Osteocyte (in vitro differentiated cells): ENCODE measurements at regions not wholly inside any gene's neighbourhood (a gene's known extent, or its start where the extent isn't known, plus 50 kb on each side); places are given as distances from the start of the nearest gene placed in this dataset.

Source experiments
- DNase-seq: peaks from one replicate; pipeline ENCODE4 v3.0.0; 2021; ENCODE audit warnings: mixed read lengths; ENCODE audit not compliant: unreplicated experiment; ENCODE audit errors: extremely low spot score
- H3K27ac Mint-ChIP-seq: one replicate; pipeline ENCODE4 v1.8.0; 2021; ENCODE audit warnings: mild to moderate bottlenecking, mixed read lengths; ENCODE audit not compliant: unreplicated experiment
- H3K27me3 Mint-ChIP-seq: one replicate; pipeline ENCODE4 v1.8.0; 2021; ENCODE audit warnings: mixed read lengths; ENCODE audit not compliant: unreplicated experiment
- H3K36me3 Mint-ChIP-seq: one replicate; pipeline ENCODE4 v1.8.0; 2021; ENCODE audit warnings: mixed read lengths; ENCODE audit not compliant: unreplicated experiment
- H3K4me1 Mint-ChIP-seq: one replicate; pipeline ENCODE4 v1.8.0; 2021; ENCODE audit warnings: mixed read lengths; ENCODE audit not compliant: unreplicated experiment
- H3K4me3 Mint-ChIP-seq: one replicate; pipeline ENCODE4 v1.8.0; 2021; ENCODE audit warnings: mild to moderate bottlenecking, moderate library complexity, mixed read lengths; ENCODE audit not compliant: unreplicated experiment
- H3K9me3 Mint-ChIP-seq: one replicate; pipeline ENCODE4 v1.8.0; 2021; ENCODE audit warnings: mixed read lengths; ENCODE audit not compliant: unreplicated experiment
- CTCF ChIP-seq: fragments of 200-600 bp; sonication (generic); IDR thresholded peaks from 2 replicates; pipeline ENCODE4 v1.5.0; 2021; ENCODE audit warnings: antibody characterized with exemption, mild to moderate bottlenecking, moderate library complexity

- Mint-ChIP-seq H3K27me3 (peaks cover 11% of the 10 kb centered on the region), H3K9me3 (no peaks in the 10 kb centered on the region), H3K4me1 (no peaks in the 10 kb centered on the region), H3K27ac (no peak overlapping the region), H3K4me3 (no peak overlapping the region), H3K36me3 (no peaks in the 10 kb centered on the region)
- no peak for DNase-seq
- no peak for TF ChIP-seq CTCF
Measured at GRCh38 chr12:98260276-98260675, 255.1 kb upstream of the TMPO start.

DNA sequence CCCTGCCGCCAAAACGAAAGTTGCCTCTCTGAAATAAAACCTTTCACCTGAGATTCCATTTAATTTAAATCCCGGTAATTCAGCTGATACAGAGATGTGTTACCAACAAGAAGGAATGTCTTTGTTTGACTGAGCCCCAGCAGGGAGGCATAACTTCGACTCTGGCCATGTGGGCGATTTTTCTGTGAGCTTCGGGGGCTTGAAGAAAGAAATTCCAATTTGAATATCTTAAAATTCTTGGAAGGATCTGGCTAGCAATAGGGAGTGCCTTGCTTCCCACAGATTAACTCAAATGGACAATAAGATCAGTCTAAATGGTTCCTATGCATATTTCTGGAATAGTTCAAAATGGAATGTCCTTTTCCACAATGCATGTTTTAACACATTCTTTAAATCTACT, 252.5 kb upstream of the TMPO start:
- Mint-ChIP-seq H3K27ac (no peak overlapping the region), H3K9me3 (no peaks in the 10 kb centered on the region), H3K27me3 (peaks cover 12% of the 10 kb centered on the region), H3K36me3 (no peaks in the 10 kb centered on the region), H3K4me3 (no peak overlapping the region), H3K4me1 (no peaks in the 10 kb centered on the region)
- no peak for TF ChIP-seq CTCF
- no peak for DNase-seq

DNA sequence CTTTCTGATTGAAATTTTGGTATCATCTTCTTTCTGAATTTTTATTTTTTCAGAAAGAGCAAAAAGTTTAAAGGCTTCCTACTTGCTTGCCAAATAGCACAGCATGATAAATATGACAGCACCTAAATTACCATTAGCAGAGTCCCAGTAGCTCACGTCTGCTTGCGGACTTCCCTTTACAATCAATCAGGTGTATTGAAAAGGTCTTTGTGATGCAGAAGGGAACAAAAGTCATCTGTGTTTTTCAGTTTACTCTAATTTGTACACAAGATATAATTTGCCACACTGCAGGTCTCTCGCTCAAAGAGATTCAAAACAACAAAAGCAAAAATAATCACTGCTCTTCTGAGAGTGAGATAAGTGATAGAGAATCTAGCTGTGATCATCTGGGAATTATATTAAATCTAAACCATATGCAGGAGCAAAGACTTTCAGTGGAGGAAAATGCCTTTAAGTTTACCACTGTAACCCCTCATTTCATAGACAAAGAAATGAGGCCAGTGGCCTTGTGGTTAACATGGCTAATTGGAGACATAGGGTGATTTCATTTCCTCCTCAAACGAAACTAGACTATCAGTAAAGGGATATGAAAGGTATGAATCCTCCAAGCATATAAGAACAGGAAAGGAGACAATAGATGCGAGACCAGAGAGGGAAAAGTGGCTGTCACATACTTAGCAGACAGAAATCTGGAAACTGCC, 240.8 kb upstream of the TMPO start:
- no peak for TF ChIP-seq CTCF
- no peak overlapping the region for H3K27ac Mint-ChIP-seq
- H3K27me3 Mint-ChIP-seq: peaks cover 4% of the 10 kb centered on the region
- H3K36me3 Mint-ChIP-seq: no peaks in the 10 kb centered on the region
- no peaks in the 10 kb centered on the region for H3K4me1 Mint-ChIP-seq
- DNase-seq: no peak
- H3K9me3 Mint-ChIP-seq: no peaks in the 10 kb centered on the region
- no peak overlapping the region for H3K4me3 Mint-ChIP-seq

GRCh38 chr12:98275131-98275475, 240.3 kb upstream of the TMPO start:
- Mint-ChIP-seq H3K4me3 (no peak overlapping the region), H3K9me3 (no peaks in the 10 kb centered on the region), H3K4me1 (no peaks in the 10 kb centered on the region), H3K27me3 (no peaks in the 10 kb centered on the region), H3K36me3 (no peaks in the 10 kb centered on the region), H3K27ac (no peak overlapping the region)
- DNase-seq: no peak
- TF ChIP-seq CTCF: no peak

DNA sequence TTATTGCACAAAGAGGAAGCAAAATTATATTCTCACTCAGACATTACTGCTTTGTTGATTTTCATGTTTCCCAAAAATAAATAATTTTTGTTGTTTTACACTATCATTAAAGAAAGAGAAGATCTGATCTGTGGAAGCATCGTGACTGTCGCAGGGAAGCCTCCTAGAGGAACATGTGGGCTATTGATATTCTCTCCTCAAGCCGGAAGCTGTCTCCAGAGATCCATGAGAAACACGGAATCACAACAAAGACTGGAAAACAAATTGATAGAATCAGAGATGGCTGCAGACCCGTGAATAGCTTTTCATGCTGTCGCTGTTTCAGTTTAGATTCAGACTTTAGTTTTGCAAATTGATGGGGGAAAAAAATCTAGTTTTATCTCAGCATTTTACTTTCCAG, 235.2 kb upstream of the TMPO start:
- Mint-ChIP-seq H3K36me3 (no peaks in the 10 kb centered on the region), H3K27ac (no peak overlapping the region), H3K4me1 (no peaks in the 10 kb centered on the region)

More for the DNA sequence above, 235.2 kb upstream of the TMPO start:
- Mint-ChIP-seq H3K9me3 (no peaks in the 10 kb centered on the region), H3K4me3 (no peak overlapping the region), H3K27me3 (peaks cover 10% of the 10 kb centered on the region)
- no peak for TF ChIP-seq CTCF
- DNase-seq: no peak
